GM19324 (cell line): ENCODE measurements at regions not wholly inside any gene's neighbourhood (a gene's known extent, or its start where the extent isn't known, plus 50 kb on each side); places are given as distances from the start of the nearest gene placed in this dataset.
"Not testable (repeated sequence)": the region's sequence is repeated elsewhere in the genome, so short reads cannot be mapped to it uniquely, and the experiment has no call there.

Experiments used
- ATAC-seq: cut with Tn5 transposase; IDR thresholded peaks from one replicate; pipeline ENCODE4 v1.9.1; 2021; ENCODE audit warnings: mild to moderate bottlenecking, moderate library complexity; ENCODE audit not compliant: unreplicated experiment, low FRiP score

GRCh38 chr13:64234255-64234654 is 2818.6 kb upstream of the PCDH20 start:
- ATAC-seq: no peak

- no peak for ATAC-seq
Observed at GRCh38 chr13:64223016-64223415, 2807.4 kb upstream of the PCDH20 start.

GRCh38 chr13:64206430-64207225 is 2791.0 kb upstream of the PCDH20 start:
- no peak for ATAC-seq

- no peak for ATAC-seq
Observed at GRCh38 chr13:64202517-64202916, 2786.9 kb upstream of the PCDH20 start.

DNA sequence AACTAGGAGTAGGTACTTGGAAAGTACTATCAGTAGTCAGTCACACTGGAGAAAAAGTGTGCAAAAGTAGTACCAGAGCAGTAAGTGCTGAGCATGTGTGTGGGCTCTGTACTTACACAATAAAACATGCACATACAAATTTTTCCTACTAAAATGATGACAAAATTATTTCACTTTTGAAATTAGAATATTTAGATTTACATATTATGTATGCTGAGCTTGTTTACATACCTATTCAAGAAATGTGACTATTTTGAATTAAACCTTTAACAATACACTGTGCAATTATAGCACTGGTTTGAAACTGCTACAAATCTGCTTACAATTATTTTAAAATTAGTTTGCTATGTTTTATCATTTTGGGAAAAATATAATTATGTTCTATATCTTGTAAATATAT is 2781.6 kb upstream of the PCDH20 start:
- no peak for ATAC-seq

GRCh38 chr13:64186503-64187250 is 2771.0 kb upstream of the PCDH20 start:
- ATAC-seq: no peak

GRCh38 chr13:64186071-64186470 is 2770.4 kb upstream of the PCDH20 start:
- no peak for ATAC-seq

GRCh38 chr13:64180756-64181155 is 2765.1 kb upstream of the PCDH20 start:
- no peak for ATAC-seq

DNA sequence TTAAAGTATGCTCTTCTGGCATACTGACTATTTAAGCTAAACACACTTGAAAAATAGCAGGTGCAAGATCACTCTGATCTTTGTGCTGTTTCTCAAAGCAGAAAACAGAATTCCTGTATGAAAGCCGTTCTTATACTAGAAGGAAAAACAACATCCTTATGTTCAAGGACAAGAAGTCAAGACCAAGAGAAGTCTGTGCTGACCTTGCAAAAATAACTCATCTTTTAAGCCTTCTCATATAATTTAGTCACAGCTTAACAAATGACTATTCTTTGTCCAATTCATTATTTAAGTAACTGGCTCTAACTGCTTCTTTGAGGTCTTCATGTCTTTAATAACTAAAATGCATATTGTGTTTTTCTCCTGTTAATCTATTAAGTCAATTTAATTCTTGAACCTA is 2750.2 kb upstream of the PCDH20 start:
- no peak for ATAC-seq

DNA sequence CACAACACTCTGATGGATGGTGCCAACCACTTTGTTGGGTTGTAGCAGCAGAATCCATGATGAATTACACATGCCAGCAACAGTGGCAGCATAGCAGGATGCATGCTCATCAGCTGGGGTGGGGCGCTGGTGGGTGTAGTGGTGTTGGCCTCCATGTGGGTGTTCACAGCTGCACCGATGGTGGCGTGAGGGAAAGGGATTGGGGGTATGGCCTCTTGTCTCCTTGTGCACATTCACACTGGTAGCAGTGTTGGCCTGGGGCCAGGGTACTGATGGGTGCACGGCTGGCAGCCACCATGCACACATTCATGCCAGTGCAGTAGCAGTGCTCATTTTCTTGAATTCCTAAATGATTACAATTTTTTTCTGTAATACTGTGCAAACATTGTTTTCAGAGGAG is 2748.8 kb upstream of the PCDH20 start:
- ATAC-seq: no peak

DNA sequence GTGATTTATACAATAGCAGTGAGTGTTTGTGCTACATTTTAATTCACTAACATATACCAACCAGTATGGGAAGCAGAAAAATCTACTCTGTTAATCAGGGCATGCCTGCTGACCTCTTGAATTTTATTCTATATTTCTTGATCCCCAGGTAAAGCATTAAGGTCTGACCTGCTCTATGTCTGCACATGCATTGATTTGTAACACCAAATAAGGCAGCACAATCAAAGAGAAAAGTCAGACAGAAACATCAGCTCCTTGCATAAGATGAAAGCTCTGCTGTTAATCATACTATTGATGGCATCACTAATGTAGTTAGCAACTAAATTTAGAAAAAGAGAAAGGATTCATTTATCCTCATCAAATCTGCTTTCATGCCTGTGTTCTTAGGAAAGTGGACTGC is 2744.8 kb upstream of the PCDH20 start:
- ATAC-seq: no peak

DNA sequence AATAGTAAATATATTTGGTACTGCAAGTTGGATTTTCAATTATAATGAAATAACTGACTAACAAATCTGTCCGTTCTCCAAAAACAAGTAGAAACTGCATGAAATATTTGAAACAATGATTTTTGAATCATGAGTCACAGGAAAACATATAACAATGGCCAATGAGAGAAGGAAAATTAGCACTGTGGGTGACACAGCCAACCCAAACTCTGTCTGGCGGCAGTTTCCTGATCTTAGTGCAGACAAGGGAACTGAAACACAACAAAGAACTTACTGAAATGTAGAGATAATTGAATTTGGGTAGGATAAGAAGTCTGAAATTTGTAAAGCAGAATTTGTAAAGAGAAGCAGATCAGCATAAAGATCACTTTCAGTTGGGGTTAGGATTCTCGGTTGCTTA is 2743.3 kb upstream of the PCDH20 start:
- no peak for ATAC-seq

DNA sequence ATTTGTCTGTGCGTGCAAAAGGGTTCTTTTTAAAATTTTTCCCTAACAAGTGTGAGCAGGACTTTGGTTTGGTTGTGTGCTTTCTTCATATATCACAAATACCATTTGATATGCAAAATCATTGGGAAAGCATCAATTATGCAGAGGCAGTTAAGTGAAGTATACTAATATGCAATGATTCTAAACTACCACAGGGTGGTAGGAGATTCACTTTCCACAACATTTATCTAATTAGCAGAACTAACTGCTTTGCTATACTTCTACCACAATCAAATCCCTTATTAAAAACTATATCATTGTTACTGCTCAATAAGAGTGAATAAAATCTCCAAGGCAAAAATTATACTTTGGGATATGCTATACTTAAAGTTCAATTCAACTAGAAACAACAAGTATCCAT is 2738.9 kb upstream of the PCDH20 start:
- ATAC-seq: no peak

- ATAC-seq: no peak
Observed at GRCh38 chr13:64130600-64130999, 2715.0 kb upstream of the PCDH20 start.

- no peak for ATAC-seq
Observed at GRCh38 chr13:64130171-64130570, 2714.5 kb upstream of the PCDH20 start.

GRCh38 chr13:64127856-64128255 is 2712.2 kb upstream of the PCDH20 start:
- no peak for ATAC-seq

DNA sequence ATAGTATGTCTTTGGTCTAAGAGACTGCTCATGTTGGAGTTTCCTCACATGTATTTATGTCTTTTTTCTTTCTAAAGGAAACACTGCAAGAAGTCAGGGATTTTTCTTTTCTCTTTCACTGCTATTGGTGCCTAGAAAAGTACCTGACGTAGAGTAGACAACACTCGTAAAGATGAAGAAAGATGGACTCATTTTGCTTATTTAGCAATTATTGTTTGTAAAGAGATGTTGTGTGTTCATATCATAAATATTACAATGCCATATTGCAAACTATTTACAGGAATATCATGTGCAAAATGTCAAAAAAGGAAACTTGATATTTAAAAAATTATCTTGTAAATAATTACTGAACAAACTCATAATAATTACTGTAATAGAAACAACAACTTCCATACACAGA is 2711.5 kb upstream of the PCDH20 start:
- ATAC-seq: no peak

- not testable (repeated sequence) for ATAC-seq
Observed at GRCh38 chr13:64121023-64121709, 2705.5 kb upstream of the PCDH20 start.

GRCh38 chr13:64099994-64100393 is 2684.3 kb upstream of the PCDH20 start:
- no peak for ATAC-seq

GRCh38 chr13:64090311-64090710 is 2674.7 kb upstream of the PCDH20 start:
- no peak for ATAC-seq

- no peak for ATAC-seq
Observed at GRCh38 chr13:64088491-64088890, 2672.8 kb upstream of the PCDH20 start.
